Panc1 (cell line): ENCODE measurements at regions not wholly inside any gene's neighbourhood (a gene's known extent, or its start where the extent isn't known, plus 50 kb on each side); places are given as distances from the start of the nearest gene placed in this dataset.

Experiments used
- ATAC-seq: fragments of 200-7000 bp; cut with Tn5 transposase; 2 replicates; pipeline ENCODE4 v1.9.1; 2020; ENCODE audit warnings: mild to moderate bottlenecking, moderate library complexity
- BruUV-seq: library from RNA; stranded (reverse); fragments of 400-500 nt; replicated peaks from 2 replicates; lab custom pipeline; 2021; lab: Mats Ljungman, UMichigan
- CTCF ChIA-PET: fragments of 300-600 bp; sonication (Branson Sonifier 250); formaldehyde crosslinking; loops from one replicate; lab custom pipeline; 2022; ENCODE audit warnings: antibody characterized with exemption; lab: Charles Lee
- POLR2A ChIA-PET: fragments of 300-600 bp; sonication (Branson Sonifier 250); formaldehyde crosslinking; loops from one replicate; lab custom pipeline; 2022; ENCODE audit warnings: antibody characterized with exemption; lab: Charles Lee
- DNase-seq: peaks from one replicate; pipeline ENCODE4 v3.0.0-alpha.2; 2010; ENCODE audit warnings: low read depth, low spot score
- H3K27ac ChIP-seq: 2 replicates; pipeline ENCODE4 v1.5.1; 2011; ENCODE audit warnings: mild to moderate bottlenecking, low read length, inconsistent platforms
- H3K27me3 ChIP-seq: fragments of 200-500 bp; sonication (Bioruptor generic); 2 replicates; pipeline ENCODE4 v1.6.0; 2014; ENCODE audit warnings: low read length, inconsistent platforms; ENCODE audit not compliant: control insufficient read depth, insufficient read depth
- H3K36me3 ChIP-seq: fragments of 200-500 bp; sonication (Bioruptor generic); 2 replicates; pipeline ENCODE4 v1.5.1; 2014; ENCODE audit warnings: inconsistent platforms, mild to moderate bottlenecking, low read length, moderate library complexity; ENCODE audit not compliant: control insufficient read depth, insufficient read depth
- H3K4me1 ChIP-seq: 2 replicates; pipeline ENCODE4 v1.5.1; 2011; ENCODE audit warnings: inconsistent platforms, mild to moderate bottlenecking, low read length, moderate library complexity; ENCODE audit not compliant: control insufficient read depth, insufficient read depth
- H3K4me3 ChIP-seq, 2 experiments: 2 replicates each; pipeline ENCODE4 v1.5.1; 2011 to 2012; ENCODE audit warnings: low read depth in 2 of 2, low read length in 2 of 2, mild to moderate bottlenecking in 2 of 2, inconsistent platforms in 1 of 2, moderate library complexity in 1 of 2
- H3K9me3 ChIP-seq: fragments of 200-500 bp; sonication (Bioruptor generic); 2 replicates; pipeline ENCODE4 v1.5.1; 2014; ENCODE audit warnings: low read depth, mild to moderate bottlenecking, inconsistent platforms, low read length, moderate library complexity; ENCODE audit not compliant: control insufficient read depth, insufficient read depth
- POLR2AphosphoS5 ChIP-seq: IDR thresholded peaks from 2 replicates; pipeline ENCODE4 v1.6.1; 2012; ENCODE audit warnings: mild to moderate bottlenecking, low read depth, low read length, moderate library complexity
- SIN3A ChIP-seq: IDR thresholded peaks from 2 replicates; pipeline ENCODE4 v1.6.1; 2012; ENCODE audit warnings: low read depth, mild to moderate bottlenecking, low read length, moderate library complexity, borderline replicate concordance; ENCODE audit not compliant: insufficient read depth
- TCF7L2 ChIP-seq: IDR thresholded peaks from 2 replicates; pipeline ENCODE4 v1.6.1; 2011; ENCODE audit warnings: mild to moderate bottlenecking, low read depth, low read length, inconsistent platforms
- in situ Hi-C: cut with HindIII; loops from 2 replicates; pipeline ENCODE4 v1.10.0; 2016; ENCODE audit warnings: low sequenced_read_pairs, low pct_unique_long_range_greater_than_20kb
- intact Hi-C: fragments of 100-400 bp; cut with micrococcal nuclease; formaldehyde crosslinking; loops from one replicate; pipeline ENCODE4 v1.10.0; 2022; ENCODE audit not compliant: unreplicated experiment
- TF ChIP-seq, protein P1 (sequence below): fragments of 450-650 bp; IDR thresholded peaks from 2 replicates; pipeline ENCODE4 v1.5.1; 2017; ENCODE audit warnings: mild to moderate bottlenecking
- TF ChIP-seq, protein P2 (sequence below), 2 experiments: IDR thresholded peaks; 2 replicates each; pipeline ENCODE4 v1.6.1; 2011 to 2012; ENCODE audit warnings: low read depth in 2 of 2, control low read depth in 1 of 2, low read length in 1 of 2, mild to moderate bottlenecking in 1 of 2, moderate library complexity in 1 of 2; ENCODE audit not compliant: insufficient read depth in 1 of 2

DNA sequence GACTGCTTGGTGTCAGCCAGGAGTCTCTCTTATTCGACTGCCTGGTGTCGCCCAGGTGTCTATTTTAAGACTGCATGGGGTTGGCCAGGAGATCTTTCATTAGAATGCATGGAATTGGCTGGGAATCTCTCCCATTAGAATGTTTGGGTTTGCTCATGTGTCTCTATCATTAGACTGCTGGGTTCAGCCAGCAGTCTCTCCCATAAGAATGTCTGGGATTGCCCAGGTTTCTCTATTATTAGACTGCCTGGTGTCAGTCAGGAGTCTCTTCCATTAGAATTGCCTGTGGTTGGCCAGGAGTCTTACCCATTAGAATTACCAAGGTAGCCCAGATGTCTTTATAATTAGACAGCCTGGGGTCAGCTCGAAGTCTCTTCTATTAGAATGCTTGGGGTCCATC is 1496.0 kb downstream of the UQCRFS1 start:
- intact Hi-C loops: no loop called here
- CTCF ChIA-PET: no interaction called here
- DNase-seq: no peak
- peaks cover 3% of the 10 kb centered on the region; the same call in 1 of the 2 replicates for H3K9me3 ChIP-seq
- H3K27me3 ChIP-seq: no peaks in the 10 kb centered on the region
- no peak overlapping the region for H3K27ac ChIP-seq
- in situ Hi-C loops: no loop called here
- H3K36me3 ChIP-seq: no peaks in the 10 kb centered on the region
- no peak for ATAC-seq
- POLR2A ChIA-PET: no interaction called here
- no peaks in the 10 kb centered on the region for H3K4me1 ChIP-seq
- no TSS peak for BruUV-seq
- no peak overlapping the region for H3K4me3 ChIP-seq
- TF ChIP-seq SIN3A: no peak
- TF ChIP-seq POLR2AphosphoS5: no peak
- TF ChIP-seq TCF7L2: no peak
- TF ChIP-seq, protein P1, sequence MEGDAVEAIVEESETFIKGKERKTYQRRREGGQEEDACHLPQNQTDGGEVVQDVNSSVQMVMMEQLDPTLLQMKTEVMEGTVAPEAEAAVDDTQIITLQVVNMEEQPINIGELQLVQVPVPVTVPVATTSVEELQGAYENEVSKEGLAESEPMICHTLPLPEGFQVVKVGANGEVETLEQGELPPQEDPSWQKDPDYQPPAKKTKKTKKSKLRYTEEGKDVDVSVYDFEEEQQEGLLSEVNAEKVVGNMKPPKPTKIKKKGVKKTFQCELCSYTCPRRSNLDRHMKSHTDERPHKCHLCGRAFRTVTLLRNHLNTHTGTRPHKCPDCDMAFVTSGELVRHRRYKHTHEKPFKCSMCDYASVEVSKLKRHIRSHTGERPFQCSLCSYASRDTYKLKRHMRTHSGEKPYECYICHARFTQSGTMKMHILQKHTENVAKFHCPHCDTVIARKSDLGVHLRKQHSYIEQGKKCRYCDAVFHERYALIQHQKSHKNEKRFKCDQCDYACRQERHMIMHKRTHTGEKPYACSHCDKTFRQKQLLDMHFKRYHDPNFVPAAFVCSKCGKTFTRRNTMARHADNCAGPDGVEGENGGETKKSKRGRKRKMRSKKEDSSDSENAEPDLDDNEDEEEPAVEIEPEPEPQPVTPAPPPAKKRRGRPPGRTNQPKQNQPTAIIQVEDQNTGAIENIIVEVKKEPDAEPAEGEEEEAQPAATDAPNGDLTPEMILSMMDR: no peak
- TF ChIP-seq, protein P2, sequence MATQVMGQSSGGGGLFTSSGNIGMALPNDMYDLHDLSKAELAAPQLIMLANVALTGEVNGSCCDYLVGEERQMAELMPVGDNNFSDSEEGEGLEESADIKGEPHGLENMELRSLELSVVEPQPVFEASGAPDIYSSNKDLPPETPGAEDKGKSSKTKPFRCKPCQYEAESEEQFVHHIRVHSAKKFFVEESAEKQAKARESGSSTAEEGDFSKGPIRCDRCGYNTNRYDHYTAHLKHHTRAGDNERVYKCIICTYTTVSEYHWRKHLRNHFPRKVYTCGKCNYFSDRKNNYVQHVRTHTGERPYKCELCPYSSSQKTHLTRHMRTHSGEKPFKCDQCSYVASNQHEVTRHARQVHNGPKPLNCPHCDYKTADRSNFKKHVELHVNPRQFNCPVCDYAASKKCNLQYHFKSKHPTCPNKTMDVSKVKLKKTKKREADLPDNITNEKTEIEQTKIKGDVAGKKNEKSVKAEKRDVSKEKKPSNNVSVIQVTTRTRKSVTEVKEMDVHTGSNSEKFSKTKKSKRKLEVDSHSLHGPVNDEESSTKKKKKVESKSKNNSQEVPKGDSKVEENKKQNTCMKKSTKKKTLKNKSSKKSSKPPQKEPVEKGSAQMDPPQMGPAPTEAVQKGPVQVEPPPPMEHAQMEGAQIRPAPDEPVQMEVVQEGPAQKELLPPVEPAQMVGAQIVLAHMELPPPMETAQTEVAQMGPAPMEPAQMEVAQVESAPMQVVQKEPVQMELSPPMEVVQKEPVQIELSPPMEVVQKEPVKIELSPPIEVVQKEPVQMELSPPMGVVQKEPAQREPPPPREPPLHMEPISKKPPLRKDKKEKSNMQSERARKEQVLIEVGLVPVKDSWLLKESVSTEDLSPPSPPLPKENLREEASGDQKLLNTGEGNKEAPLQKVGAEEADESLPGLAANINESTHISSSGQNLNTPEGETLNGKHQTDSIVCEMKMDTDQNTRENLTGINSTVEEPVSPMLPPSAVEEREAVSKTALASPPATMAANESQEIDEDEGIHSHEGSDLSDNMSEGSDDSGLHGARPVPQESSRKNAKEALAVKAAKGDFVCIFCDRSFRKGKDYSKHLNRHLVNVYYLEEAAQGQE (IDR thresholded peaks at IDR 0.05; ENCODE audit: insufficient read depth in 1 of 2, low read depth in 2 of 2, low read length in 1 of 2): no peak

DNA sequence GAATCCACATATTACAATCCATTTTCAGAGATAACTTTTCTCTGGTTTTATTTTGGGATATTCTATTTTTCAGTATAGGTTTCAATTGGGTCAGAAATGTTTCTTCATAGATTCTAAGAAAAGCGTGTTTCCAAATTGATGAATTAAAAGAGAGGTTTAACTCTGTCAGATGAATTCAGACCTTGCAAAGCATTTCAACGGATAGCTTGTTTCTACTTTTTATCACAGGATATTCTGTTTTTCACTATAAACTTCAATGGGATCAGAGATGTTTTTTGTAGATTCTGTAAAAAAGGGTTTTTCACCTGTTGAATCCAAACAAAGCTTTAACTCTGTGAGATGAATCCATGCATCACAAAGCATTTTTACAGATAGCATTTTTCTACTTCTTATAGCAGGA is 1498.1 kb downstream of the UQCRFS1 start:
- Histone ChIP-seq H3K4me3 (no peak overlapping the region), H3K36me3 (no peaks in the 10 kb centered on the region), H3K27me3 (no peaks in the 10 kb centered on the region), H3K9me3 (peaks cover 3% of the 10 kb centered on the region; the same call in 1 of the 2 replicates), H3K4me1 (no peaks in the 10 kb centered on the region), H3K27ac (no peak overlapping the region)
- no peak for DNase-seq
- intact Hi-C loops: no loop called here
- BruUV-seq: no TSS peak
- TF ChIP-seq TCF7L2 (no peak), POLR2AphosphoS5 (no peak), SIN3A (no peak)
- TF ChIP-seq, protein P1: no peak
- TF ChIP-seq, protein P2 (IDR thresholded peaks at IDR 0.05; ENCODE audit: insufficient read depth in 1 of 2, low read depth in 2 of 2, low read length in 1 of 2): no peak
- no peak for ATAC-seq
- ChIA-PET POLR2A (interaction anchor here (0.6 kb wide), 1 partner anchor 236 kb away, joined by 3 read pairs; no protein-coding TSS in a partner anchor), CTCF (no interaction called here)
- in situ Hi-C loops: no loop called here
